HG03196 (cell line): ENCODE measurements at regions not wholly inside any gene's neighbourhood (a gene's known extent, or its start where the extent isn't known, plus 50 kb on each side); places are given as distances from the start of the nearest gene placed in this dataset.
"Not testable (repeated sequence)": the region's sequence is repeated elsewhere in the genome, so short reads cannot be mapped to it uniquely, and the experiment has no call there.

Experiments
- ATAC-seq: cut with Tn5 transposase; IDR thresholded peaks from one replicate; pipeline ENCODE4 v1.9.1; 2021; ENCODE audit not compliant: unreplicated experiment

- no peak for ATAC-seq
Measured at GRCh38 chr22:46039535-46039934, 62.6 kb upstream of the WNT7B start.

DNA sequence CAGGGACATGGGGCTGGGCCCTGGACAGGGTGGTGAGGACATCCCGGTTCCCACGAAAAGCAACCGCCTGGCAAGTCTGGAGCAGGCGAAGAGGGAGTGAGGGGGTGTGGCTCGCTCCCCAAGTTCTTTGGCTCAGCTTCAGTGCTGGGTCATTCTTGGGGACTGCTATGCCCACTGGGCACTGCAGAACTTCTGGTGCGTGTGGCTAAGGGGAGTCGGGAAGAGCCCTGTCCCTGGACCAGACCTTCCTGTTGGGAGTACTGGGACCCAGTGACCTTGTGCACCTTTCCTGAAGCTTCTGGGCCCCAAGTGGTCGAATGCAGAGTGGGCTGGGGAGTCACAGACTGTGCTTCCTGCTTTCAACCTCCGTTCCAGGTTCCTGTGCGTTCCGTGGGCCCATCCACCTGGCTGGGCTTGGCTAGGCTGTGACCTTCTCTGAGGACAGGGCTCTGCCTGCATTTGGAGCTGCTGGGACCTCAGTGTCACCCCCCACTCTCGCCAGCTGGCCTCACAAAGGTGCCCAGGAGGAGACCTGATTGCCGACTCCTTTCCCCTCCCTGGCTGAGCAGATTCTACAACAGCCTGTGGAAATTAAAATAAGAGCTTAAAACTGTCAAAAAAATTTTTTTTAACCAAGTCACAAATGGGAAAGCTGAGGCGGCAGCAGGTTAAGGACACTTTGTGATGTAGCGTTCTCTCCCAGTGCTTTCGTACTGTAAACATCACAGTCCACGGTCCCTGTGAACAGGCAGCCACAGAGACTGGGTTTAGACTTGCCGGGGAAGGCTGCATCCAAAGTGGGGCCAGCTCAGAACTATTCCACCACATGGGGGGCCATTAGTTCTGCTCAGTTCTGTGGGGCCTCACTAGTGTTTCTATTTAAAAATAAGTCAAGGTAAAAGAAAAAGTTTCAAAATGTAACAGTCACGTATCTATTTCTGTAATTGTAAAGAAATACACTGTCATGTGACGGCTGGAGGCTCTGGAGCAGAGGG is 63.8 kb upstream of the WNT7B start:
- ATAC-seq, result no peak

DNA sequence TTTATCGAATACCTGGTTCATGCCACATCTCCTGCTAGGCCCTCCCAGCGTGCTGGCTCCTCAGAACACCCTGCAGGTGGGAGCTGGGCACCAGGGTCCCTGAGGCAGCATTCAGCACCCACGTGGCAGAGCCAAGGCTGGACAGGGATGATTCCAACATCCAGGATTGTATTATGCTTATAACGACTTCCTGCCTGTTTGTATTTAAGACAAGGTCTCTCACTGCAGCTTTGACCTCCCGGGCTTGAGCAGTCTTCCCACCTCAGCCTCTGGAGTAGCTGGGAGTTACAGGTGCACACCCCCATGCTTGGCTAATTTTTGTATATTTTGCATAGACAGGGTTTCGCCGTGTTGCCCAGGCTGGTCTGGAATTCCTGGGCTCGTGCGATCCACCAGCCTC is 64.7 kb upstream of the WNT7B start:
- no peak for ATAC-seq

GRCh38 chr22:46042786-46043185 is 65.8 kb upstream of the WNT7B start:
- no peak for ATAC-seq

GRCh38 chr22:46043339-46043738 is 66.4 kb upstream of the WNT7B start:
- no peak for ATAC-seq

- no peak for ATAC-seq
Measured at GRCh38 chr22:46043816-46044620, 67.1 kb upstream of the WNT7B start.

DNA sequence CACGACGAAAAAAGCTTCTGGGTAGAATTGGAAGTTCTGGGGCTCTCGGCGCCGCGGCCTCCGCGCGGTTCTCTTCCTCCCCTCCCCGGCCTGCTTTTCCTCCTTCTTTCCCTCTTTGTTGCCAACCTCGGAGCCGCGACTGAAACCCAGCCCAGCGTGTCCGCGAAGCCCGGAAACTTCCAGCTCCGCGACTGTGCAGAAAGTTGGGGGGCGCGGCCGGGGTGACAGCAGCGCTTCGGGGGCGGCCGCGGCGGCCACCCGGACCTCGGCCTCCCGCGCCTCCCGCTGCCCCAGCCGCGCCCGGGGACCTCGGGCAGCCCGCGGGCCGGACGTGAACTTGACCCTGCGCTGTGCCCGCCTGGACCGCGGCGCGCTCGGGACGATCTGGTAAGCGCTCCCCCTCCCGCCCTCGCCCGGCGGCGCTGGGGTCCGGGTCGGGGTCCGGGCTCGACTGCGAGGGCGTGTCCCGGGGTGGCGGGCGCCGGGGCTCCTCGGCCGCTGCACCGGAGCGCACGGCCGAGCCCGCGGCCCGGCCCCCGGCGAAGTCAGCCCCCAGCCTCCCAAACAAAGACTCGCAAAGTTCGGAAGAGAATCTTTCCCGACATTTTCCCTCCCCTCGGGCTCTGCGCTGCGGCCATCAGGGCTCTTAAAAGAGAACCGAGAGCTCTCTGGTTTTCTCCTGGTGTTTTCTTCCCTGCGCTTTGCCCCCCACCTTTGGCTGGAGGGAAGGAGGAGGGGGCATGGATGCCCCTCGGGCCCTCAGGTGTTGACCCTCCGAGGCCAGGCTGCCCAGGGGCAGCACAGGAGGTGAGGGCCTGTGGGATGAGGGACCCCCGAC is 67.9 kb upstream of the WNT7B start:
- no peak for ATAC-seq

DNA sequence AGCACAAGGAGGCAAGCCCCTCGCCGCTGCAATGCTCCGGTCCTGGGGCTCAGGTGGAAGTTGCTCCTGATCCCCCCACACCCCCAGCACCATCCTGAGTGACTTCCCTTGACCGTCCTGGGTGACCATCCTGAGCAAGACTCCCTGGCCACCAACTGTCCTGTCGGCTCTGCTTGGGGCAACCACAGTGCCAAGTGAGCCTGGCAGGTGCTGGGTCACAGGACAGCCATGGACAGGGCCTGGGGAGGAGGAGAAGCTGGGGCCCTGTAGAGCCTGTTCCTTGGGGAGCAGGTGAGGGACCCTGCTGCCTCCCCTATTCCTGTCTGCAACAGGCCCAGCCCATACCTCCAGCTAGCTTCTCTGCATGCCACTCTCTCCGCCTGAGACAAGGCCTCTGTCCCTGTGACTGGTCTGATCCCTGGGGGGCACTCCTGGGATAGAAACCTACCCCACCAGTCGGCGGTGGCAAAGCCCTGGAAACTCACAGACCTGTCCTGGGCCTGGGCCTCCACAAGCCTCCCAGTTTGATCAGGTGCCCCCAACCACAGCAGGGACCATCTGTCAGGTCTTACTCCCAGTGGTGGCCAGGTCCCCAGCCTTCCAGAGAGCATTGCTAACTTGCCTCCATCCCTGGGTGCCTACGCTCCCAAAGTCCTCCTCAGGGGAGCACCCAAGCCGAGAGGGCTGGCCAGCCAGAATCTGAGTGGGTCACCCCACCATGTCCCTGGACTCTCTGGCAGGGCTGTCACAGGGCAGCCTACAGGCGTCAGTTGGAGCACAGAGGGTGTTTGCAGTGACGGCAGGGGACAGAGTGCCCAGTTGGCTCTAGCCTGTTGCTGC is 68.7 kb upstream of the WNT7B start:
- ATAC-seq, result no peak

- no peak for ATAC-seq
Measured at GRCh38 chr22:46046299-46046685, 69.3 kb upstream of the WNT7B start.

GRCh38 chr22:46047226-46047625 is 70.3 kb upstream of the WNT7B start:
- no peak for ATAC-seq

GRCh38 chr22:46047841-46048595 is 71.1 kb upstream of the WNT7B start:
- ATAC-seq, result no peak

DNA sequence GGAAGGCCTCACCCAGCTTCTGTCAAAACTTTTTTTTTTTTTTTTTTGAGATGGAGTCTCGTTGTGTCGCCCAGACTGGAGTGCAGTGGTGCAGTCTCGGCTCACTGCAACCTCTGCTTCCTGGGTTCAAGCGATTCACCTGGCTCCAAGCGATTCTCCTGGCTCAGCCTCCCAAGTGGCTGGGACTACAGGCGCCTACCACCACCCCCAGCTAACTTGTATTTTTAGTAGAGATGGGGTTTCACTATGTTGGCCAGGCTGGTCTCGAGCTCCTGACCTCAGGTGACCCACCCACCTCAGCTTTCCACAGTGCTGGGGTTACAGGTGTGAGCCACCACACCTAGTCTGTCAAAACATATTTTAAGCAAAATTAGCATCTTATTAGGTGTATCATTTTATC is 71.7 kb upstream of the WNT7B start:
- not testable (repeated sequence) for ATAC-seq

DNA sequence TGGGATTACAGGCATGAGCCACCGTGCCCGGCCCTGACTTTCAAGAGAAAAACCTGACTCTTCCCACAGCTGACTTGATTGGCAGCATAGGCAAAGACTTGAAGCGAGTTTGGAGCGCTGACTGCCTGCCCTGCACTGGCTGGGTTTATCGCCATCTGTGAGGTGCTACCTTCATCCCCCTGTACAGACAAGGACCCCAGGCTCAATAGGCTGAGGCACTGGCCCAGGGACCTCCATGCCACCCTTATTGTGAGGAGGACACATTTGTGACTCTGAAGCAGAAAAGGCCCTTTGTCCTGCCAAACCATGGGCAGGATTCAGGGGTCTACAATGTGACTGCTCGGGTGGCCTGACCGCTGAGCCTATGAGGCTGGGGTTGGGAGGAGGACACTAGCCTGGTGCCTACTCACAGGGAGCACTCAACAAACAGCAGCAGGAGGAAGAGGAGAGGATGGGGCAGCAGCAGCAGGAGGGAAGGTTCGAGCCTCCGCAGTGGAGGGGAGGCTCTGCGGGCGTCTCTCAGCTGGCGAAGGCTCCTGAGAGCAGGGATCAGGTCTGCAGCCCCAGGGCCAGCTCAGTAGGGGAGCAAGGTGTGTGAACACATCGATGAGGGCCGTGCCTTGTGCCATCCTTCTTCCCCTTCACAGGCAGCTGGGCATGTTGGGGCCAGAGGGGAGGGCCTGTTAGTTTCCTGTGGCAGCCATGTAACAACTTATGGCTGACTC is 72.9 kb upstream of the WNT7B start:
- ATAC-seq, result no peak

GRCh38 chr22:46050451-46050845 is 73.5 kb upstream of the WNT7B start:
- ATAC-seq, result no peak

- ATAC-seq, result no peak
Measured at GRCh38 chr22:46050916-46051614, 74.1 kb upstream of the WNT7B start.

- no peak for ATAC-seq
Measured at GRCh38 chr22:46051646-46052045, 74.7 kb upstream of the WNT7B start.

- no peak for ATAC-seq
Measured at GRCh38 chr22:46052331-46052771, 75.4 kb upstream of the WNT7B start.
